HG03469 (cell line): ENCODE measurements at regions not wholly inside any gene's neighbourhood (a gene's known extent, or its start where the extent isn't known, plus 50 kb on each side); places are given as distances from the start of the nearest gene placed in this dataset.

ENCODE experiments used
- ATAC-seq: cut with Tn5 transposase; IDR thresholded peaks from one replicate; pipeline ENCODE4 v1.9.1; 2021; ENCODE audit warnings: mild to moderate bottlenecking, moderate library complexity, moderate number of reproducible peaks; ENCODE audit not compliant: unreplicated experiment

GRCh38 chr2:217189131-217189530, 329.3 kb upstream of the TNP1 start:
- no peak for ATAC-seq

DNA sequence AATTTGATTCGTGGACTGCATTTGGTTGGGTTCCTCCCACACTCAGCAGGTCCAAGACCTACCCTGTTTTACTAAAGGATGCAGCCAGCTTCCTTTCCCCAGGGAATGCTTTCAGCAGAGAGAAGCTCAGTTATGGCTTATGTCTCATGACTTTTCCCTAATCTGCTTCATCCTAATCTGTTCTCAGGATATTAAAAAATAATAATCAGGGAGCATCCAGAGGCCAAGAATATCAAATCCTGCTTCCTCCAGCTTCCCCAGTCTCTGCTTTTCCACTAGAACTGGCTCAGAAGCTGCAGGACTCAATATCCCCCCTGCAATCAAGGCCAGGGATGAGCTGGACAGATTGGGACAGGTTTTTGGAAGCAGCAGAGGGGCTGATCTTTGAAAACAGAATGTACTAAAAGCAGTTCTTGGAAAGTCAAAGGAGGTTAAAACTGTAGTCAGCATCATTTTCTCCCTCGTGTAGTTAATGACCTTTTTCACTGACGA, 326.9 kb upstream of the TNP1 start:
- no peak for ATAC-seq

GRCh38 chr2:217186152-217186551, 326.3 kb upstream of the TNP1 start:
- no peak for ATAC-seq

GRCh38 chr2:217185265-217185995, 325.6 kb upstream of the TNP1 start:
- no peak for ATAC-seq

- no peak for ATAC-seq
Measured at GRCh38 chr2:217184242-217184641, 324.4 kb upstream of the TNP1 start.

GRCh38 chr2:217183471-217183870, 323.6 kb upstream of the TNP1 start:
- no peak for ATAC-seq

- no peak for ATAC-seq
Measured at GRCh38 chr2:217182926-217183325, 323.1 kb upstream of the TNP1 start.

- no peak for ATAC-seq
Measured at GRCh38 chr2:217181512-217181911, 321.6 kb upstream of the TNP1 start.

- no peak for ATAC-seq
Measured at GRCh38 chr2:217179854-217180253, 320.0 kb upstream of the TNP1 start.

- ATAC-seq = no peak
Measured at GRCh38 chr2:217178341-217178740, 318.5 kb upstream of the TNP1 start.

DNA sequence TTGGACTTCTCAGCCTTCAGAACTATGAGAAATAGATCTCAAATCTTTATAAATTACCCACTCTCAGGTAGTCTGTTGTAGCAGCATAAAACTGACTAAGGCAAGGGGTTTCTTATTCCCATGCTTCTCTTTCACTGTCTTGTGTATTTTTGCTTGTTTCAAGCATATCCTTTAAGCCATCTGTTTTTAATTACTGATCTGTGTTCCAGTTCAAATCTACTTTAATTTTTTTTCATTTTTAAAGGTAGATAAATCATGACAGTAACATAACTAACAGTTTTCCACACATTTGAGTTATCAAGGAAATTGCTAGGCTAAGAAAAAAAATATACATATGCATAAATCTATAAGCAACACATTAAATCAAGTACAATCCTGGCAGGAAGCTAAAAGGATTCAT, 317.9 kb upstream of the TNP1 start:
- no peak for ATAC-seq

GRCh38 chr2:217171874-217172273, 312.0 kb upstream of the TNP1 start:
- no peak for ATAC-seq

DNA sequence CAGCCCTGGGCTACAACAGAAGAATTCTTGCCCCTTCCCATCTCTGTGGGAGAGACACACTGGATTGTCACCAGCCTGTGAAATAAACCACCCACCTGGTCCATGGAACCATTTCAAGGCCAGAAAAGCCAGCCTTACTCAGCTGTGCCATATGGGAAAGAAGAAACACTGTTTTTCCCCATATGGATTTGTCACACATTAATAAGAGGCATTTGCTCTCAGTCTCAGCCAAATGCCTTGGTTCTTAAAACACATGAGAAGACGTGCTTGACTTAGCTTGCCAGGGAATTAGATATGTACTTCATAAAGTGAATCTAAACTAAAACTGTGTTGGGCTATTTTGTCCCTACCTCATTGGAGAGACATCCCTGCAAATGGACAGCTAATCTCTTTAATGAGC, 308.6 kb upstream of the TNP1 start:
- ATAC-seq = no peak

- ATAC-seq = no peak
Measured at GRCh38 chr2:217167531-217167930, 307.7 kb upstream of the TNP1 start.

- ATAC-seq = no peak
Measured at GRCh38 chr2:217166241-217166850, 306.5 kb upstream of the TNP1 start.

DNA sequence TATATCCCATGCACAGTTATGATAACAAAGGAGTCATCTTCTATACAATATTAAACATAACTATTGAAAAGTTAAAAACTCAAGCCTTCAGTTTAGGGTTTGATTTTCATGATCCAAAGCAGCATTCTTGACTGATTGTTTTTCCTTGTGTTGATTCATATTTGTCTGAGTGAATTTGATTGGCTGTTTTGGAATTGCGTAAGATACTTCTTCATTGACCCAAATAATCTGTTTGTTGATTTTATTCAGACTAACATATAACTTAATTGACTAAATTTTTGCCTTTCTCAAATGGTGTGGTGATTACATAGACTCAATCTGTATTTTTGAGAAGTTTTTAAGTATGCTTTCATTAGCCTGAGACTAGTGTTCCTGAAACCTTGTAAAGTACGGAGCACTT, 305.7 kb upstream of the TNP1 start:
- ATAC-seq = no peak

GRCh38 chr2:217163987-217164386, 304.1 kb upstream of the TNP1 start:
- no peak for ATAC-seq

DNA sequence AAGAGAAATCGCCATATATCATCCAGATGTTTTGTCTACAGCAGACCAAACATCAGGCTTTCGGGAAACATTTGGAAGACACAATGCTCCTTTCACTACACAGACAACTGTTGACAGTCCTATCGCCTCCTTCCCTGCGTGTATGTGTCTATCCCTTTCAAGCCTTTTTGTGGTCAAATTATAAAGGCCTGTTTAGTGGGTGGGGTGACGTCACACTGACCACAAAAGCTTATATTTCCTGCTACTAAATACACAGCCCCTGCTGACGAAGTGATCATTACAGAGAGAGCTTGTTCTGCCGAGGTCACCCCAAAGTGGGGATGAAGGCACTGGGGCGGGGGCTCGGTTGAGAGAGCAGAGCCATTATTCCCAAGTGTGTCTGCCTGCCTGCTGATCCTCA, 302.7 kb upstream of the TNP1 start:
- ATAC-seq = no peak

DNA sequence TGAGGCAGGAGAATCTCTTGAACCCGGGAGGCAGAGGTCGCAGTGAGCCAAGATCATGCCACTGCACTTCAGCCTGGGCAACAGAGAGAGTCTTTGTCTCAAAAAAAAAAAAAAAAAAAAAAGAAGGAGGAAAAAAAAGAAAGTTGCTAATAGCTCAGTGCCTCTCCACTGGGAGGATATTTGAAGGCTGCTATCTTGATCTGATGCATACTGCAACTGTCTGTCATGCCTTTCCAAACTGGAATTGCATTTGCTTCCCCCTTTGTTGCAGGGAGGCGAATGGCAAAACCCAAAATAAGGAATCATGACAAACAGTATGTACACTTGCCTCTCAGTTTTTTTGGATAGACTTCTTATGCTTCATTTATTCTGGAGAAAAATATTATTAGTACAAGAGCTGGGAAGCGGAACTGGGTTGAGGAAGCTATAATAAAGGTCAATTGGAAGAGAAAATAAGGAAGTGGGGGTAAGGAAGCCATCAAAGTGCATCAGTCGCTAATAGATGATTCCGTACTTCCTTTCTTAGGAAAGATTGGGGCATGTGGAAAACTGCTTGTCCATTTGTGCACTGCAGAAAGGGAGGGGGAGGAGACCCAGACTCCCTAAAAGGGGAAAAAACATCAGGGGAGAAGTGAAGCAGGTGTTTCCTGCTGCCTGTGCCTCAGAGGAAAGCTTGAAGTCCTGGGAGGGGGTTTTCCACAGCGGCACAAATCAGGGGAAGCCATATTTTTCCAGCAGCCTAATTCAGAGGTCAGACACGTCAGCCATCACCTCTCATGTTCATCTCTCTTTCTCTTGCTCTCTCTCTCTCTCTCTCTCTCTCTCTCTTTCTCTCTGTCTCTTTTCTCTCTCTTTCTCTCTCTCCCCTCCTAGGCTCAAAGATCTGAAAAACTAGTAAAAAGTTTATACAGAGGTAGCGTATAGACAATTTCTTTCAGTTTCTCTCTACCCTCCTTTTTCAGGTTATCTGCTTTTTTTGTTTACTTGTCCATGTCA, 301.4 kb upstream of the TNP1 start:
- ATAC-seq = no peak

DNA sequence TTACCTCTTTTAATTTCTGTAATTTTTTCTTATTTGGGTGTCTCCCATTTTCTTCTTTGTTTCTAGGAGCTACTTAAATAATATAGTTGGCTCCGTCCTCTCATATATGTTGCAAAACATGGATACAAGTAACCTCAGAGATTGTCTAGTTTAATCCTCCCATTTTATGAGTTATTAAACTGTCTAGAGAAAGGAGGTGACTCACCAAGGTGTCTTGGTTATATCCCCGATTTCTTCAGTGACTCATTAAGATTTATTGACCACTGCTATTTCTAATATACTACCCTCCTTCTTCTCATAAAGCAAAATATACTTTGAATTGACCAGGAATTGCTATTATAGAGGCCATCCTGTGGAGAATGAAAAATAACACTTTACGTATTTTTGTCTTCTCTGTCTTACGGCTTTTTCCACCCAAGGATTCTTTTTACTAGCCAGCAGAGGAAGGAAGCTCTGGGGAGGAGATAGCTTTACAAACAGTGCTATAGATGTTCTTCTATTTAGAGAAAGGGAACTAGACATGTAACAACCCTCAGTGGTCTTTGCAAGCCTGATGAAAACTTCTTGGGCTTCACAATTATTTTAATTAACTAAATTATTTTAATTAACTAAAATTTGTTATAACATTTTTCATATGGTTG, 300.4 kb upstream of the TNP1 start:
- ATAC-seq = no peak

GRCh38 chr2:217158928-217159327, 299.1 kb upstream of the TNP1 start:
- ATAC-seq = no peak
